Suprapubic skin (tissue), 4 donors: ENCODE measurements at regions not wholly inside any gene's neighbourhood (a gene's known extent, or its start where the extent isn't known, plus 50 kb on each side); places are given as distances from the start of the nearest gene placed in this dataset.

Experiments
- DNase-seq, 2 donors: peaks; one replicate each; pipeline ENCODE4 v3.0.0-alpha.2; 2019; ENCODE audit warnings: low spot score in 2 of 2
- H3K27ac ChIP-seq: fragments of 200-600 bp; sonication (generic); one replicate; pipeline ENCODE4 v1.5.1; 2019
- H3K27me3 ChIP-seq: fragments of 200-600 bp; sonication (generic); one replicate; pipeline ENCODE4 v1.5.1; 2019
- H3K36me3 ChIP-seq: fragments of 200-600 bp; sonication (generic); one replicate; pipeline ENCODE4 v1.5.1; 2019
- H3K4me1 ChIP-seq: fragments of 200-600 bp; sonication (generic); one replicate; pipeline ENCODE4 v1.5.1; 2019
- H3K4me3 ChIP-seq: fragments of 200-600 bp; sonication (generic); one replicate; pipeline ENCODE4 v1.5.1; 2019; ENCODE audit warnings: mild to moderate bottlenecking
- H3K9me3 ChIP-seq: fragments of 200-600 bp; sonication (generic); one replicate; pipeline ENCODE4 v1.5.1; 2019
- EP300 ChIP-seq: sonication (generic); formaldehyde crosslinking; IDR thresholded peaks from one replicate; pipeline ENCODE4 v1.6.1; 2017; ENCODE audit warnings: antibody characterized with exemption
- POLR2A ChIP-seq, 2 donors: fragments of 450-650 bp; IDR thresholded peaks; one replicate each; pipeline ENCODE4 v1.6.1; 2017; ENCODE audit warnings: antibody characterized with exemption in 2 of 2, mild to moderate bottlenecking in 2 of 2, moderate library complexity in 2 of 2
- POLR2AphosphoS5 ChIP-seq, 3 donors: sonication (generic); formaldehyde crosslinking; IDR thresholded peaks; one replicate each; pipeline ENCODE4 v1.6.1; 2017; ENCODE audit warnings: antibody characterized with exemption in 3 of 3
- WGBS: methylation state at CpG from one replicate; pipeline ENCODE4 v1.1.5; 2018; 5-methylcytosine and 5-hydroxymethylcytosine counted together
- TF ChIP-seq, protein P1 (sequence below), 2 donors: fragments of 200-600 bp in 1 of 2; fragments of 450-650 bp in 1 of 2; sonication (generic) in 1 of 2; IDR thresholded peaks; one replicate each; pipeline ENCODE4 v1.5.1; 2016 to 2019; ENCODE audit warnings: antibody characterized with exemption in 2 of 2, mild to moderate bottlenecking in 1 of 2, moderate library complexity in 1 of 2

DNA sequence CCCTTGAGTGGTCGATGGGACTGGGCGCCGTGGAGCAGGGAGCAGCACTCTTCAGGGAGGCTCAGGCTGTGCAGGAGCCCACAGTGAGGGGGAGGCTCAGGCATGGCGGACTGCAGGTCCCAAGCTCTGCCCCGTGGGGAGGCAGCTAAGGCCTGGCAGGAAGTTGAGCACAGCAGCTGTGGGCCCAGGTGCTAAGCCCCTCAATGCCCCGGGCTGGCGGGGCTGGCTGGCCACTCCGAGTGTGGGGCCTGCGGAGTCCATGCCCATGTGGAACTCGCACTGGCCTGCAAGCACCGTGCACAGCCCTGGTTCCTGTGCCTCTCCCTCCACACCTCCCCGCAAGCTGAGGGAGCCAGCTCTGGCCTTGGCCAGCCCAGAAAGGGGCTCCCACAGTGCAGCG, 948.4 kb upstream of the EYS start:
- H3K27ac ChIP-seq = no peak overlapping the region
- 100% methylated on average over 4 of the region's 13 CpGs for WGBS
- no peak for DNase-seq
- TF ChIP-seq POLR2A (IDR thresholded peaks at IDR 0.05) = no peak
- TF ChIP-seq, protein P1, sequence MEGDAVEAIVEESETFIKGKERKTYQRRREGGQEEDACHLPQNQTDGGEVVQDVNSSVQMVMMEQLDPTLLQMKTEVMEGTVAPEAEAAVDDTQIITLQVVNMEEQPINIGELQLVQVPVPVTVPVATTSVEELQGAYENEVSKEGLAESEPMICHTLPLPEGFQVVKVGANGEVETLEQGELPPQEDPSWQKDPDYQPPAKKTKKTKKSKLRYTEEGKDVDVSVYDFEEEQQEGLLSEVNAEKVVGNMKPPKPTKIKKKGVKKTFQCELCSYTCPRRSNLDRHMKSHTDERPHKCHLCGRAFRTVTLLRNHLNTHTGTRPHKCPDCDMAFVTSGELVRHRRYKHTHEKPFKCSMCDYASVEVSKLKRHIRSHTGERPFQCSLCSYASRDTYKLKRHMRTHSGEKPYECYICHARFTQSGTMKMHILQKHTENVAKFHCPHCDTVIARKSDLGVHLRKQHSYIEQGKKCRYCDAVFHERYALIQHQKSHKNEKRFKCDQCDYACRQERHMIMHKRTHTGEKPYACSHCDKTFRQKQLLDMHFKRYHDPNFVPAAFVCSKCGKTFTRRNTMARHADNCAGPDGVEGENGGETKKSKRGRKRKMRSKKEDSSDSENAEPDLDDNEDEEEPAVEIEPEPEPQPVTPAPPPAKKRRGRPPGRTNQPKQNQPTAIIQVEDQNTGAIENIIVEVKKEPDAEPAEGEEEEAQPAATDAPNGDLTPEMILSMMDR (IDR thresholded peaks at IDR 0.05) = no peak
- TF ChIP-seq EP300 = no peak
- TF ChIP-seq POLR2AphosphoS5 (IDR thresholded peaks at IDR 0.05) = no peak
- no peak overlapping the region for H3K4me3 ChIP-seq
- no peaks in the 10 kb centered on the region for H3K27me3 ChIP-seq
- peaks cover 4% of the 10 kb centered on the region for H3K9me3 ChIP-seq
- H3K4me1 ChIP-seq = no peaks in the 10 kb centered on the region
- H3K36me3 ChIP-seq = no peaks in the 10 kb centered on the region

- no peak for DNase-seq
- Histone ChIP-seq H3K4me1 (no peaks in the 10 kb centered on the region), H3K36me3 (no peaks in the 10 kb centered on the region), H3K9me3 (no peaks in the 10 kb centered on the region), H3K4me3 (no peak overlapping the region), H3K27me3 (no peaks in the 10 kb centered on the region), H3K27ac (no peak overlapping the region)
- 64% methylated on average over 3 of the region's 3 CpGs for WGBS
- TF ChIP-seq, protein P1 (IDR thresholded peaks at IDR 0.05) = no peak
- TF ChIP-seq POLR2AphosphoS5 (IDR thresholded peaks at IDR 0.05) = no peak
- TF ChIP-seq POLR2A (IDR thresholded peaks at IDR 0.05) = no peak
- TF ChIP-seq EP300 = no peak
Measured at GRCh38 chr6:66638518-66638917, 931.5 kb upstream of the EYS start.

DNA sequence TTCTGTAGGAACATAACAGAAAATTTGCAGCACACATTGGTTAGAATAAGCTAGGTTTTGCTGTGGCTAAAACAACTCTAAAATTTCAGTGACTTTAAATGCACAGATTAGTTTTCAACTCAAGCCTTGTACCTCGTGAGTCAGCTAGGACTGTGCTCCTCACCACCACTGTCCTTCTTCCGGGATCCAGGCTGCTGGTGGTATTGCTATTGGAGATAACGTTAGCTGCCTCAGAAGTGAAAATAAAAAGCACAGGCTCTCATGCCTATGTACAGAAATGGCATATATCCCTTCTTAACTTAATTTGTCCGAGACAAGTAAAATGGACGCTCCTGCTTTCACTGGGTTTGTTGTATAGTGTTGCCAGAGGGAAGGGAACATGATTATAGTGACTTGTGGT, 931.1 kb upstream of the EYS start:
- Histone ChIP-seq H3K27ac (no peak overlapping the region), H3K27me3 (no peaks in the 10 kb centered on the region), H3K9me3 (peaks cover 3% of the 10 kb centered on the region), H3K36me3 (no peaks in the 10 kb centered on the region), H3K4me1 (no peaks in the 10 kb centered on the region), H3K4me3 (no peak overlapping the region)
- TF ChIP-seq, protein P1 (IDR thresholded peaks at IDR 0.05) = no peak
- TF ChIP-seq POLR2A (IDR thresholded peaks at IDR 0.05) = no peak
- no peak for TF ChIP-seq EP300
- TF ChIP-seq POLR2AphosphoS5 (IDR thresholded peaks at IDR 0.05) = no peak
- DNase-seq = no peak
- 85% methylated on average over 5 of the region's 5 CpGs for WGBS

GRCh38 chr6:66628917-66629316, 921.9 kb upstream of the EYS start:
- Histone ChIP-seq H3K4me1 (no peaks in the 10 kb centered on the region), H3K36me3 (no peaks in the 10 kb centered on the region), H3K27me3 (no peaks in the 10 kb centered on the region), H3K9me3 (peaks cover 3% of the 10 kb centered on the region), H3K4me3 (no peak overlapping the region), H3K27ac (no peak overlapping the region)
- DNase-seq = no peak
- no peak for TF ChIP-seq POLR2AphosphoS5 (IDR thresholded peaks at IDR 0.05)
- TF ChIP-seq EP300 = no peak
- no peak for TF ChIP-seq POLR2A (IDR thresholded peaks at IDR 0.05)
- TF ChIP-seq, protein P1 (IDR thresholded peaks at IDR 0.05) = no peak

DNA sequence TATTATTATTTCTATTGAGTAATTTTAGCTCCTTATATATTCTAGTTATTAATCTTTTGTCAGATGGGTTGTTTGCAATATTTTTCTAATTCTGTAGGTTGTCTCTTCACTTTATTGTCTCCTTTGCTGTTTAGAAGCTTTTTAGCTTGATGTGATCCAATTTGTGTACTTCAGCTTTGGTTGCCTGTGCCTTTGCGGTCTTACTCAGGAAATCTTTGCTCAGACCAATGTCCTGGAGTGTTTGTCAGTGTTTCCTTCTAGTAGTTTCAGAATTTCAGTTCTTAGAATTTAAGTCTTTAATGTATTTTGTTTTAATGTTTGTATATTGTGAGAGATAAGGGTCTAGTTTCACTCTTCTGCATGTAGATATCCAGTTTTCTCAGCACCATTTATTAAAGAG, 916.0 kb upstream of the EYS start:
- no peak for DNase-seq
- Histone ChIP-seq H3K4me3 (no peak overlapping the region), H3K27me3 (no peaks in the 10 kb centered on the region), H3K9me3 (no peaks in the 10 kb centered on the region), H3K27ac (no peak overlapping the region), H3K4me1 (no peaks in the 10 kb centered on the region), H3K36me3 (no peaks in the 10 kb centered on the region)
- TF ChIP-seq EP300 (no peak), POLR2AphosphoS5 (IDR thresholded peaks at IDR 0.05) (no peak), POLR2A (IDR thresholded peaks at IDR 0.05) (no peak)
- TF ChIP-seq, protein P1 (IDR thresholded peaks at IDR 0.05) = no peak
- 94% methylated on average over 1 of the region's 1 CpG for WGBS
